ENCODE measurements at regions not wholly inside any gene's neighbourhood (a gene's known extent, or its start where the extent isn't known, plus 50 kb on each side); places are given as distances from the start of the nearest gene placed in this dataset.

- no peak for DNase-seq (ENCODE audit: low read depth)
Observed at GRCh38 chr2:164182116-164182627, 439.1 kb downstream of the GRB14 start.

- peak; percentile 44 for DNase-seq (ENCODE audit: low read depth)
Observed at GRCh38 chr2:164178835-164179465, 442.3 kb downstream of the GRB14 start.

- DNase-seq (ENCODE audit: low read depth) = no peak
Observed at GRCh38 chr2:164164602-164165001, 428.8 kb upstream of the FIGN start.

GRCh38 chr2:164155558-164155957 is 419.8 kb upstream of the FIGN start:
- DNase-seq (ENCODE audit: low read depth) = no peak

GRCh38 chr2:164151522-164151921 is 415.7 kb upstream of the FIGN start:
- no peak for DNase-seq (ENCODE audit: low read depth)

GRCh38 chr2:164150604-164151003 is 414.8 kb upstream of the FIGN start:
- DNase-seq (ENCODE audit: low read depth) = no peak

- peak; percentile 34 for DNase-seq (ENCODE audit: low read depth)
Observed at GRCh38 chr2:164146441-164146840, 410.6 kb upstream of the FIGN start.

GRCh38 chr2:164145093-164145987 is 409.5 kb upstream of the FIGN start:
- peak; percentile 78 for DNase-seq (ENCODE audit: low read depth)

- DNase-seq (ENCODE audit: low read depth) = no peak
Observed at GRCh38 chr2:164143183-164143930, 407.5 kb upstream of the FIGN start.

GRCh38 chr2:164142755-164143154 is 406.9 kb upstream of the FIGN start:
- no peak for DNase-seq (ENCODE audit: low read depth)

- DNase-seq (ENCODE audit: low read depth) = no peak
Observed at GRCh38 chr2:164141271-164141670, 405.5 kb upstream of the FIGN start.

- DNase-seq (ENCODE audit: low read depth) = no peak
Observed at GRCh38 chr2:164138750-164139149, 402.9 kb upstream of the FIGN start.

GRCh38 chr2:164134336-164134735 is 398.5 kb upstream of the FIGN start:
- no peak for DNase-seq (ENCODE audit: low read depth)

GRCh38 chr2:164127971-164128527 is 392.2 kb upstream of the FIGN start:
- DNase-seq (ENCODE audit: low read depth) = no peak

GRCh38 chr2:164126960-164127660 is 391.3 kb upstream of the FIGN start:
- no peak for DNase-seq (ENCODE audit: low read depth)

GRCh38 chr2:164115806-164116205 is 380.0 kb upstream of the FIGN start:
- DNase-seq (ENCODE audit: low read depth) = no peak

GRCh38 chr2:164114937-164115336 is 379.1 kb upstream of the FIGN start:
- no peak for DNase-seq (ENCODE audit: low read depth)

- no peak for DNase-seq (ENCODE audit: low read depth)
Observed at GRCh38 chr2:164112105-164112504, 376.3 kb upstream of the FIGN start.

GRCh38 chr2:164110515-164110914 is 374.7 kb upstream of the FIGN start:
- DNase-seq (ENCODE audit: low read depth) = no peak

GRCh38 chr2:164109006-164109405 is 373.2 kb upstream of the FIGN start:
- no peak for DNase-seq (ENCODE audit: low read depth)

- no peak for DNase-seq (ENCODE audit: low read depth)
Observed at GRCh38 chr2:164103271-164103670, 367.5 kb upstream of the FIGN start.

Measured in HT1080 (cell line).